ENCODE measurements at regions not wholly inside any gene's neighbourhood (a gene's known extent, or its start where the extent isn't known, plus 50 kb on each side); places are given as distances from the start of the nearest gene placed in this dataset.
"Not testable (repeated sequence)": the region's sequence is repeated elsewhere in the genome, so short reads cannot be mapped to it uniquely, and the experiment has no call there.

- TF ChIP-seq CTCF (IDR thresholded peaks at IDR 0.05): no peak
- TF ChIP-seq POLR2A (IDR thresholded peaks at IDR 0.05): no peak
These were observed 123.2 kb downstream of the MC4R start for GRCh38 chr18:60249388-60249787.

GRCh38 chr18:60248336-60249330 lies 123.9 kb downstream of the MC4R start:
- Histone ChIP-seq H3K36me3 (ENCODE audit: low read depth, missing control alignments) (no peaks in the 10 kb centered on the region), H3K27me3 (no peaks in the 10 kb centered on the region), H3K4me1 (no peaks in the 10 kb centered on the region), H3K27ac (peak overlapping the region in 1 of 2 donors; percentile 70), H3K4me3 (no peak overlapping the region), H3K9me3 (no peaks in the 10 kb centered on the region)
- intact Hi-C loops (cut with DNase I; ENCODE audit: low total_unique reads): no loop called here
- DNase-seq: no peak
- TF ChIP-seq CTCF (IDR thresholded peaks at IDR 0.05) (no peak), POLR2A (IDR thresholded peaks at IDR 0.05) (no peak)
- WGBS, 2 donors: 57 to 77% methylated on average over 2 of the region's 2 CpGs

More at GRCh38 chr18:60249388-60249787, 123.2 kb downstream of the MC4R start:
- Histone ChIP-seq H3K27ac (no peak overlapping the region), H3K27me3 (no peaks in the 10 kb centered on the region), H3K4me3 (no peak overlapping the region), H3K36me3 (ENCODE audit: low read depth, missing control alignments) (no peaks in the 10 kb centered on the region), H3K9me3 (no peaks in the 10 kb centered on the region), H3K4me1 (no peaks in the 10 kb centered on the region)
- intact Hi-C loops (cut with DNase I; ENCODE audit: low total_unique reads): no loop called here
- no peak for DNase-seq
- 89 to 91% methylated on average over 8 of the region's 8 CpGs for WGBS, 2 donors

- peak overlapping the region in 1 of 2 donors; percentile 70 for H3K27ac ChIP-seq
- H3K4me3 ChIP-seq: no peak overlapping the region
- WGBS, 2 donors: 30 to 31% methylated on average over 3 of the region's 3 CpGs
These were observed 125.5 kb downstream of the MC4R start for GRCh38 chr18:60247103-60247502.

GRCh38 chr18:60246606-60247005 lies 126.0 kb downstream of the MC4R start:
- H3K36me3 ChIP-seq (ENCODE audit: low read depth, missing control alignments): no peaks in the 10 kb centered on the region
- DNase-seq: no peak
- H3K4me1 ChIP-seq: no peaks in the 10 kb centered on the region
- H3K27ac ChIP-seq: peak overlapping the region in 1 of 2 donors; percentile 70
- intact Hi-C loops (cut with DNase I; ENCODE audit: low total_unique reads): no loop called here
- no peak for TF ChIP-seq CTCF (IDR thresholded peaks at IDR 0.05)
- no peak for TF ChIP-seq POLR2A (IDR thresholded peaks at IDR 0.05)
- H3K27me3 ChIP-seq: no peaks in the 10 kb centered on the region
- H3K9me3 ChIP-seq: no peaks in the 10 kb centered on the region
- 26 to 43% methylated on average over 1 of the region's 1 CpG for WGBS, 2 donors
- H3K4me3 ChIP-seq: no peak overlapping the region

More at GRCh38 chr18:60247103-60247502, 125.5 kb downstream of the MC4R start:
- Histone ChIP-seq H3K9me3 (no peaks in the 10 kb centered on the region), H3K27me3 (no peaks in the 10 kb centered on the region), H3K4me1 (no peaks in the 10 kb centered on the region), H3K36me3 (ENCODE audit: low read depth, missing control alignments) (no peaks in the 10 kb centered on the region)
- TF ChIP-seq POLR2A (IDR thresholded peaks at IDR 0.05): no peak
- intact Hi-C loops (cut with DNase I; ENCODE audit: low total_unique reads): no loop called here
- no peak for DNase-seq

DNA sequence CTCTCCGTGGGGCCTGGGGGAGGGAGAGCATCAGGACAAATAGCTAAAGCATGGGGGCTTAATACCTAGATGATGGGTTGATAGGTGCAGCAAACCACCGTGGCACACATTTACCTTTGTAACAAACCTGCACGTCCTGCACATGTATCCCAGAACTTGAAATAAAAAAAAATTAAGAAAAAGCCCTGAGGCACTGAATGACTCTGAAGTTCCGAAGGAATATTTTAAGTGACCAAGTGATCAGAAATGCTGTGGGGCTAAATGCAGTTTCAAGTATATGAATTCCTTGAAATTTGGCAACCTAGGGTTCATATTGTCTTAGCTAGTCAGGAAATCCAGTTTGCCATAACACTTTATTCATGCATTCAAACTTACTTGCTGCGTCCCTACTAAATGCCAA lies 127.5 kb downstream of the MC4R start:
- Histone ChIP-seq H3K9me3 (no peaks in the 10 kb centered on the region), H3K4me1 (no peaks in the 10 kb centered on the region), H3K27ac (no peak overlapping the region), H3K27me3 (no peaks in the 10 kb centered on the region), H3K4me3 (no peak overlapping the region), H3K36me3 (ENCODE audit: low read depth, missing control alignments) (no peaks in the 10 kb centered on the region)
- intact Hi-C loops (cut with DNase I; ENCODE audit: low total_unique reads): no loop called here
- no peak for DNase-seq
- TF ChIP-seq CTCF (IDR thresholded peaks at IDR 0.05) (no peak), POLR2A (IDR thresholded peaks at IDR 0.05) (no peak)
- 74 to 82% methylated on average over 5 of the region's 5 CpGs for WGBS, 2 donors

- H3K36me3 ChIP-seq (ENCODE audit: low read depth, missing control alignments); H3K4me1 ChIP-seq; H3K27ac ChIP-seq; H3K4me3 ChIP-seq; DNase-seq; H3K9me3 ChIP-seq; intact Hi-C loops (cut with DNase I; ENCODE audit: low total_unique reads); H3K27me3 ChIP-seq: not testable (repeated sequence)
- 93% methylated on average over 4 of the region's 4 CpGs for WGBS, 2 donors
These were observed 133.4 kb downstream of the MC4R start for GRCh38 chr18:60239024-60239710.

All from testis (tissue), 2 donors.